Activated T-cell treated with anti-CD3 and anti-CD28 coated beads, Interleukin-2, amount 50 U/mL, for 48 hours (primary cell): ENCODE measurements at regions not wholly inside any gene's neighbourhood (a gene's known extent, or its start where the extent isn't known, plus 50 kb on each side); places are given as distances from the start of the nearest gene placed in this dataset.
"Not testable (repeated sequence)": the region's sequence is repeated elsewhere in the genome, so short reads cannot be mapped to it uniquely, and the experiment has no call there.

Source experiments
- DNase-seq, 2 experiments: peaks; one replicate each; pipeline ENCODE4 v3.0.0-alpha.2; 2020

DNA sequence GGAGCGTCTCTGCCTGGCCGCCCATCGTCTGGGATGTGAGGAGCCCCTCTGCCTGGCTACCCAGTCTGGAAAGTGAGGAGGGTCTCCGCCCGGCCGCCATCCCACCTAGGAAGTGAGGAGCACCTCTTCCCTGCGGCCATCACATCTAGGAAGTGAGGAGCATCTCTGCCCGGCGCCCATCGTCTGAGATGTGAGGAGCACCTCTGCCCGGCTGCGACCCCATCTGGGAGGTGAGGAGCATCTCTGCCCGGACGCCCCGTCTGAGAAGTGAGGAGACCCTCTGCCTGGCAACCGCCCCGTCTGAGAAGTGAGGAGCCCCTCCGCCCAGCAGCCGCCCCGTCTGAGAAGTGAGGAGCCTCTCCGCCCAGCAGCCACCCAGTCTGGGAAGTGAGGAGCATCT is 84.5 kb downstream of the IDS start:
- DNase-seq, result not testable (repeated sequence)

DNA sequence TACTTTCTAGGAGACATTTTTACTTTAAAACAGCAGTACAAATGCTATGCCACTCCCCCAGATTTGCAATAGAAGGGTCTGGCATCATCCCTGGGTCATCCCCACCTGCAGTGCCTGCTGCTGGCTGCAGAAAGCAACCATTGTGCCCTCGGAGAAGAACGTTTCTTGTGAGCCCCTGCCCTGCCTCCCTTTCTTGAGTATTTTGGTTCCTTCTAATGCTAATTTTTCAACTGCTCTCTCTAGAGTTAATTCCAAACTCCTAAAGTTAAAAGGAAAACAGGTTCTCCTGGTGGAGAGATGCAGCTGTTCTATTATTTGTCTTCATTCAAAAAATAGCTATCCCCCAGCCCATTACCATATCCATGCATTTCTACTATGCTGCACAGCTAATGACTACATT is 107.1 kb downstream of the IDS start:
- DNase-seq, result no peak

DNA sequence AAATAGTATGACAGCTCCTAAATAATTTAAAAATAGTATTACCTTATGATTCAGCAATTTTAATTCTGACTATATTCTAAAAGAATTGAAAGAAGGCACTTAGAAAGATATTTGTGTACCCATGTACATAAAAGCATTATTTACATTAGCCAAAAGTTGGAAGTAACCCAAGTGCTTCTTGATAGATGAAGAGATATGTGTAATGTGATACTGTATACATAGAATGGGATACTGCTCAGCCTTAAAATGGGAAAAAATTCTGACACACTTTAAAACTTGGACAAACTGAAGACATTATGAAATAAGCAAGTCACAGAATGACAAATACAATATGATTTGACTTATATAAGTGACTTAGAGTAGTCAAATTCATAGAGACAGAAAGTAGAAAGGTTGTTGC is 112.2 kb downstream of the IDS start:
- no peak for DNase-seq

DNA sequence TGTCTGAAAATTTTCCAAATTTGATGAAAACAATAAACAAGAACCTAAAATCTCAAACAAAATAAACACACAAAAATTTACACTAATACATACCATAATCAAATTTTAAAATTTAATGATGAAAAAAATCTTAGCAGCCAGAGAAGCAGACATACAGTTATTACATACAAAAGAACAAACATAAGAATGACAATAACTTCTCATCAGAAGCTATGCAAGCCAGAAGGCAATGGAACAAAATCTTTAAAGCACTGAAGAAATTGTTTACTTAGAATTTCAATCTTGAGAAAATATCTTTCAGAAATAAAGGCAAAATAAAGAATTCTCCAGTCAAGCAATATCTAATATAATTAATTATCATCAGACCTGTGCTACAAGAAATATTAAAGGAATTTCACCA is 121.3 kb downstream of the IDS start:
- DNase-seq, result no peak

DNA sequence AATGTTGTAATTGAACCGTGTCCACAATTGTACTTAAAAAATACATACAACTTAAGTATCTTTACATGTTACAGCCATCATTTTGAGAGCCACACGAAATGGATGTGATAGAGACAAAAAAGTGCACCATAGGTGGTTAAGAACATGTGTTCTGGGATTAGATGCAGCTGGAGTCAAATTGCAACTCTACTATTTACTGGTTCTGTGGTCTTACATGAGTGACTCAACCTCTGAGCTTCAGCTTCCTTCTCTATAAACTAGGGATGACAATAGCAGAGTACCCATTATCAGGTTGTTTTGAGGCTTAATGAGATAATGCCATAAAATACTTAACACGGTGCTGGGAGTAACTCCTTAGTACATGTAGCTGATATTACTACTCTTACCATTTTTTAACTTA is 130.4 kb downstream of the IDS start:
- no peak for DNase-seq

DNA sequence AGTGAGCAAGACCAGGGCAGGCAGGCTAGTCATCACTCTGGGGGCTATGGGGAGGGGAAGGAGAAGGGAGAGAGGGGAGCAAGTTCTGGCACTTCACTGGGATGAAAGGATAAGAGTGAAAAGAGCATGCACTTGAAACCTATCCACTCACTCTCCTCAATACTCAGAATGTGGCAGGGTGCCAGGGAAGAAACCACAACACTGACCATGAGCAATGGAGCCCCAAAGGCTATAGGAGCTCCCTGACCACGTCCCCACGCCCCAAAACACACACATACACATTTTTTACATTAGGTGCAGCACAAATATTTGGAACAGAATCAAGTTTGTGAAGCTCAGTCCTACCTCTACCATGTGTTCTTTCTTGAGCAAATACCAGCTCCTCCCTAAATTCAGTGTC is 132.2 kb downstream of the IDS start:
- no peak for DNase-seq

DNA sequence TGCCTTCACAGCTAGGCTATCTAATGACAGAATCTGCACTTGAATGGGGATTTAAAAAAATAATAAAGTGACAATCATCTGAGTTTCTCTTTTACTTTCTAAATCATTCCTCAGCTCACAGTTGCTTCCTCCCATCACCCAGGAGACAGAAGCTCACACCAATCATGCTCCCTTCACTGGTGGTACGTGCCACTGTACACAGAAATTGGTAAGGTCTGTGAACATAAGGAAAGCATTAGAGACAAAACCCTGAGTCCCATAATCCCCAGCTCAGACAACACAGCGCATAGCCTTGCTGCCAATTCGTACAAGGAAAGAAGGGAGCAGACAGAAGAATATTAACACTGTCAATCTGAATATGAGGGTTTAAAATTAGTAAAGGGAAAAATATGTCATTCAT is 133.1 kb downstream of the IDS start:
- DNase-seq, result no peak

DNA sequence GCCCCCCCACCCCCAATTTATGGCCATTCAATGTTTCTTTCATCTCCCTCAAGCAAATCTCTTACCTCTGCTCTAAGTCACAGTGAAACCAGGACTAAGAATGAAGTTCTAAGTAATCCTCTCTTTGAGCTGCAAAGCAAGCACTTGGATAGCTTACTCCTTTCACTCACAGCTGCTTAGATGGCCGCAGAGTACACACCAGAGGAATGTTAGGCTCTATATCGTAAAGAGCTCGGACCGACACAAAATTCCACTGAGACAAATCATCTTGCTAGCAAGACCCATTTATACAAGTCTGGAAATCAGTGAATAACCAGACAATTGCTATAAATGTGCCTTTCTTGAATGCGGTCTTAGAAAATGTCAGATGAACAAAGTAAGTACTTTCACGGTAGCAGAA is 135.0 kb downstream of the IDS start:
- DNase-seq, result no peak

DNA sequence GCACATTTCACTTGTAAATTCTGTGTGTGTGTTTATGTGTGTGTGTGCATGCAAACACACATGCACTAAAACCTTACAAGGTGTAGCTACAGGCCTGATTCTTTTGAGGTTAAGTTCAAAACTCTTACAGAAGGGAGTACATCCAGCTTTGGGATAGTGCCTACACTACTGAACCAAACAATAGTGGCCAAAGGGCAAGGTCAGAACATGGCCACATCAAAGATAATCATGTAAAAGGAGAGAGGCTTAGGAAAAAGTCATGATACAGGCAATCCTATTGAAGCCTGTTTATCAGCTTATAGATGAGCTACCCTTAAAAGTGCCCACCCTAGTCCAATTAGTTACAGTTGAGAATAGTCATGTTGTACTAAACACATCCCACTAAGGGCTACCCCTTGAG is 139.6 kb downstream of the IDS start:
- no peak for DNase-seq

DNA sequence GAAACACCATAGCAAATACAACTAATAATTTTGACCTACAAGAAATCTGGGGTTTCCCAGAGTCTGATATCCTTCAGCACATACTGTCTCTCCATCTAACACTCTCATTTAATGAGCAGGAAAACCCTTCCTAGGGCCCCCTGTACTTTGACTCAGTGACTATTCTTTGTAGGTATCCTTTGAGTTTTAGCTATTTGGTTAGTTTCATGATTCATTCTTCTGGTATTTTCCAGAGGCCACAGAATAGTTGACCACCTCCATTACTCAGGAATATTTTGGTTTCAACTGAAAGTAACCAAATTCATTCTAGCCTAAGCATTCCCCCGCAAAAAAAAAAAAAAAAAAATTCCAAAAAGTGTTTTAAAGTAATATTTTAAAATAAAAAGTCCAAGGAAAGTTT is 140.0 kb downstream of the IDS start:
- DNase-seq, result no peak

DNA sequence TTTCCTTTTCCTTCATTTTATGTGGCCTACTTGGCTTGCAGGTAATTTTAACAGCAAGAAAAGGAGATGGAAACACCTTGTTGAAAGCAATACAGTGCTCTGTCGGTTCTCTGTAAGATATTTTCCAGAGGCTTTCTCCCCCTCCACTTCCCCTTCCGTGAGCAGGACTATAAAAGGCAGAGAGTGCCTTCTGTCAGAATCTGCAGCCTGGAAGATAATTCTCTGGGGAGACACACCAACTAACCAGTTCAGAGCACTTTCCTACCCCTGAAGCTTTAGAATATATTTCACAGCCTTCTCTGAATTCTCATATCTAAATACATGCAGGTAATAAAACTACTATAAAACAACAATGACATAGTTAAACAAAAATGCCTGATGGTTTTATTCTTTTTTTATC is 141.1 kb downstream of the IDS start:
- no peak for DNase-seq

DNA sequence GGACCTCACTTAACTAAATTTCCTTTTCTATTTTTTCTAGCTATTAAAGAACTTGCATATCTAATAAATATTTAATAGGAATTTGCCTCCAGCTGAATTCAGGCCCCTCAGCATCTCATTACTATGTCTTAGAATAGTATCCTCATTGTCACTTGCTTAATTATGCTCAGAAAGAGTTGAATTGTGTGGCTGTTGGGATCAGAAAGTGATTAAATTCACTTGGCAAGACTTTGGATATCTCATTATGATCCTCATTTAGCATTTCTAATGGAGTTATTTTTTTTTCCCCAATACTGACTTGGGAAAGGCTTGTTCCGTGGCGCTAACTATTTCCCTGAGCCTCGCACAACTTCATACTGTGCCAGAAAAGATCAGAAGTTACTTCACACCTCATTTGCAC is 158.8 kb downstream of the IDS start:
- DNase-seq, result no peak

DNA sequence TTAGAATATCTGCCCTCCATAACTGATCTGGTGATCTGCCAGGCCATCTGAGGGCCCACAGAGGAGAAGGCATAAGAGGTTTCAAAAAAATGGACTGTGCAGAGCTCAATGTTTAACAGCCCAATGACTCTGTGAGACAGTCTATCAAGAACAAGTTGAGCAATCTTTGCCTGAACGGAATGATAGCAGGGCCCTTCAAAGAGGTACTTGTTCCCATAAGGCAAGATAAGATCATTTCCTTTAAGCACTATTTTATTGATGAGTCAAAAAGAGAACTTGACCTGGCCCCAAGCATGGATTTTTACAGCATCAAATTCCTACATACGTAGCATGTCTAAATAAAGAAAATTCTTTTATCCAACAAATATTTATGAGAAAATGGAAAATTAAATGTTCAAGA is 182.8 kb downstream of the IDS start:
- no peak for DNase-seq

DNA sequence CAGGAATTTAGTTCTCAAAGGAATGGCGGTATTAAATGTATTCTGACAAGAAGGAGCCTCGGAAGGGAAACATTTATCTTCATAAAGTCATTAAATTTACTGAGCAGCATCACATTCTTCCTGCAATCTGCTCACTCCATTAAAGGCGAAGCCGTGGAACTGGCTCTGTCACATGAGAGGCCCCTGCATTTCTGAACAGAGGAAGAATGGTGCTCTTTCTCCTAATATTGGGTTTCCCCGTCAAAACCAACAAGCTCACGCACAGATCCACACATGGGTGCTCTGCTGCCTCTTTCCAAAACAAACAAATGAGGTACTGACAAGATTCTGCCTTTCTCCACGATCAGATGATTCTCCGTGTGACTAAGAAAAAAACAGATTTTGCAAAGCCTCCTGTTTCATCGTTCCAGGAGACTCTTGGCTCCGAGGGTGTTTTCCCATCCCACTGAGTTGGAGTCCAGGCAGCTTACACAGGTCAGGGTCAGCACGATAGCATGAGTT is 191.2 kb downstream of the IDS start:
- DNase-seq, result no peak

DNA sequence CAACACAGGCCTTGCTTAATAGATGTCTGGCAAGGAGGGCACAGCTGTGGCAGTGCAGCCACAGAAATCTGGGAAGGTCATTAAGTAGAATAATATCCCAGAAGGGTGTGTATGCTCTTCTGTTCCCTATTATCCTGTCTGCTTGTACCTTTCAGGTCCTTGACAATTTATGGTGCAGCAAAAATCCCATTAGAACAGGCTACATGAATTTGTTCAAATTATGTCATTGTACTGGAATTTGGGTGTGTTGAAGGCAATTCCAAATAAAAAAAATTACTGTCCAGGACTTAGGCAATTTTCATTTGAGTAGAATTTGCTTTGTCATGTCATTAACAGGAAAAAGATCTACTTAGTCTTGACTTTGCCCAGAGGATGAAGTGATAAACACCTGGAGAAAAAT is 192.1 kb downstream of the IDS start:
- DNase-seq, result no peak

DNA sequence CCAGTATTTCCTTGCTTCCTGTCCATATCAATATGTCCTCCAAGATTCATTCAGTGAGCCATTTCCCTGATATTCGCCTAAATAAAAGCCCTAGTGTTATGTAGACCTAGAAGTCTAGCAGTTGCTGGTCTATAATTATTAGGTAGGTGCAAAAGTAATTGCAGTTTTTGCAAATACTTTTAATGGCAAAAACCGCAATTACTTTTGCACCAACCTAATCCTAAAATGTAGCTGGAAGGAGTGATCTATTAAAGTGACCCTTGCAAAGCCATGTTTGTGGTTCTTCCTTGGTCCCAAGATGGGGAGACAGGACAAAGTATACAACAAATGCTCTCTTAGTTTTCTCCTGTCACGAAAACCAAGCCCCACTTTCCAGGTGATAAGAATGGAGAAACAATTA is 193.0 kb downstream of the IDS start:
- no peak for DNase-seq

DNA sequence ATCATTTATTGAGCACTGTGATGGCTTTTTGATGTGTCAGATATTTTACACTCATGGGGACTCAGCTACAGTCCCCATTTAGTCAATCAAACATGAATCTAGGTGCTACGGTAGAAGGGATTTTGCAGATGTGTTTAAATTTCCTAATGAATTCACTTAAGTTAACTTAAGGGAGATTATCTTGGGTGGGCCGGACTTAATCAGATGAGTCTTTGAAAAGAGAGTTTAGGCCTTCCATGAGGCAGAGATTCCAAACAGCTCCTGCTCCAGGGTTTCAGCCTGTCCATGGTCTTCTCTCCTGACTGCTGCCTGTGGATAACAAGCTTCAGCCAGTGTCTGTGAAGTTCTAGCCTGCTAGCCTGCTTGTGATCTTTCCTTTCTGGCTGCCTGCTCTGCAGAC is 202.4 kb downstream of the IDS start:
- no peak for DNase-seq

DNA sequence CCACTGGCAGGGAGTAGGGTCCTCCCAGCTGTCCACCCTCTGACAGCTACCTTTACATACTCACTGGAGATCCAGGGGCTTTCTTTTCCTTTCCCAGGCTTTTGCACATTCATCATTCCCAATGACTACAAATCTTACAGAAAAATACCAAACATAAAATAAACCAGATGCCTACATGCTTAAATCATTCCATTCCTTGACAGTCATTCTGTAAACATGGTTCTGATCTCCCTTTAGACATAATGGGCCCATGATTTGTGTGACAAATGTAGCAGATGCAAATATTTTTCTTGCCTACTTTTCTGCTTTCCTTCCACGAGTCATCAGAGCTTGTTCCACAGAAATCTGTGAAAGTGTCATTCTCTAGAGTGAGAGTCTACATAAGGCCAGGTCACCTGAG is 207.0 kb downstream of the IDS start:
- DNase-seq, result no peak

DNA sequence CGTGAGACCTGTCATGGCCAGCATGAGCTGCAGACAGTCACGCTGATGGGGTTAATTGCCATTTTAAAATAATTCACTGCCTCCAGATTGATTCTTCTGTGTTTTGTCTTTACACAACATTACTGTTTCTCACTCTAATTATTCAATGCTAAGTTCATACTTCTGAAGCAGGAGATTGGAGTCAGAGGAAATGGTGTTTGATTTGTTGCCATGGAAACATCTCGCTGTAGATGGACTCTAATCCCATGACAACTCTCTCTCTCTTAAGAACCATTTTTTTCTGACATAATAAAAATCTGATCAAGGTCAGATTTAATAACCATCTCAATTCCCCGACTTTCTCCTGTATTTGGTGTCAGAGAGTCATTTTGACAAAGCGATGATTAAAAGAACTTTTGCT is 209.0 kb downstream of the IDS start:
- no peak for DNase-seq

DNA sequence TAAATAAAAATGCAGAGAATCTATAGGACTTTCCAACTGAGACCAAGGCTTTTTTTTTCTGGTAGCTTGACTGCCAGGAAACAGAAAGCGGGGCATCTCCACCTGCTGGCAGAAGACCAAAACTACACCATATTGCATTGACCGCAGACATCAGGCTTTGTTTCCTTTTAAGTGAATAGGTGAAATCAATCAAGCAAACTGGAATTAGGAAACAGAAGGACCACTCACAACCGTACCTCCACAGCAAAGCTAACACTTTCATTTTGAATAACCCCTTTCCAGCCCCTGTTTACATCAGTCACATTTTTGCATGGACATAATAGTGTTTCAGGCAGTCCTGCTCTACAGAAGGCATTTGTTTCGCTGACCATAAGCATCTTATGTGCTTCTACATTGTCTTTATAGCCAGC is 218.2 kb downstream of the IDS start:
- peak; percentile 59 to 69 for DNase-seq

DNA sequence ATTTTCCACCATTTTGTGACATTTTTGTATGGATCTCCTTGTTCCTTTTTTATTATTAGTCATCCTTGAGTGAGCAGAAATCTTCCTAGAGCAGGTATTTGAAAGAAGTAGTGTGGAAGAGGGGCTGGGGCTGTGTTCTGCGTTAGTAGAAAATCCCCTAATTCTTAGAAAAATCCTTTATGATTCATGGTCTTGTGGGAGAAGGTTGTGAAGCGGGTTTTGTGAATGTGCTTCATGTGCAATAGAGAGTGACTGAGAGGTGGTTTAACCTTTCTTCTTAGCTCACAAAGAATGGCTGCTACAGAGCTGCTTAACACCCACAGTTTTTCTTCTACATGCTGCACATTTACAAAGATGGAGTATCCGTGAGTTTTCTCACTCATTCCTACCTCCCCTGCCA is 220.5 kb downstream of the IDS start:
- DNase-seq, result no peak

DNA sequence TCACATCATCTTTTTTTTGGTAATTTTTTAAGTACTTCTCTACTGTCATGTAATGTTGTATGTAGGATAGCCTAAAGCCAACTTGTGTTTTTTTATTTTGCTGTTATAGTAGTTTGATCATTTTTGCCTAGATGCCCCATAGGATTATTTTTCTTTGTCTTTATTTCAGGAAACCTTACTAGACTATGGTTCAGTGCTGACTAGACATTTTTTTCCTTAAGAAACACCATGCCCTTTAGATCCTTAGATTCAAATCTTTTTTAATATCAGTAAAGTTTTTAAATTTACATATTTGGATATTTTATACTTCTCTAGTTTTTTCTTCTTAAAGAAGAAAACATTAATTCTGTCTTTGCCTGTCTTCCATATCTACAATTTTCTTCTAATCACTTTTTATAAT is 221.3 kb downstream of the IDS start:
- DNase-seq, result no peak

DNA sequence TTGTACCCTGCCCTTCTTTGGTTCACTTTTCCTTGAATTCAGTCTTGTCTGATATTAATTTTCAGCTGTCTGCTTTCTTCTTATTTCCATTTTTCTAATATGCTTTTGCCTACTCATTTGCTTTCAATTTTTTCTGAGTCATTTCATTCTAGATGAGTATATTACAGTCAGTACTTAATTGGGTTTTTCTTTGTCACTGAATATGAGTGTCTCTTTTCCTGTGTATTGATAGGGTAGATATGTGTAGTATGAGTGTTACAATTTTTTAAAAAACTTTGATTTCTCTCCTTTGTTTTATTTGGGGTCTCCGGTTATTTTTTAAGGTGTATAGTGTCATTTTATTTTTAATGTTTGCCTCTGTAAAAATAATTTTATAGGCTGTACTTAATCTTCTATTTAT is 222.2 kb downstream of the IDS start:
- DNase-seq, result no peak

DNA sequence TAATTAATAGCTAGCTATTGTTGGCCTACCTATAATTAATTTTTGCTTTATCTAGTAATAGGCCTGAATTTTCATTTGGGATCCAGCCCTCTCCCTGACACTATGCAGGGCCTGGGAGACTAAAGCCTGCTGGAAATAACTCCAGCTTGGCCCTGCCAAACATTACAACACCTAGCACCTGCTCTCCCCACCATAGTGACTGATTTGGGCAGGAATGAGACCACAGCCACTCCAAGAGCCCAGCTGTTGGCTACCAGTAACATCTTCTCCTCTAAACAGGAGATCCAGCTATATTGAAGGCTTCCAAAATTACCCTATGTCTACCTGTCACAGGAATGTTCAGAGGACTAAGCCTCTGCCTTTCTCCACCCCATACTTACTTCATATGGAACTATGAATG is 225.1 kb downstream of the IDS start:
- no peak for DNase-seq

DNA sequence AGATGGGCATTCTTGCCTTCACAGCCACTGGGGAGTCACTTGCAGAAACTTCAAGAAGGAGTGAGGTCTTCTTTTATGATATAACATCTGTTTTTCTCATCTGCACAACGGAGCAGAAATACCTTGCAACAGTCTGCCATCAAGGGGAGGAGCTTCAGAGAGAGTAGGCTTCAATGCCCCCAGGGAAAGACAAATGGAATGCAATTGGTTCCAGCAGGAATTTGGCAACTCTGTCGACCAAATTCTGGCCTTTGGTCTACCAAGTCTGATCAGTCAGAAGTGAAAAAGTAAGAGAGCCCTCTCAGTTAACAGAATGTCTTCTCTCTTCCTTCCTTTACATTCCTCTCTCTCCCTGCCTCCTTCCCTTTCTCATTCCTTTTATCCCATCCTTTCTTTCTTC is 229.3 kb downstream of the IDS start:
- DNase-seq, result no peak

DNA sequence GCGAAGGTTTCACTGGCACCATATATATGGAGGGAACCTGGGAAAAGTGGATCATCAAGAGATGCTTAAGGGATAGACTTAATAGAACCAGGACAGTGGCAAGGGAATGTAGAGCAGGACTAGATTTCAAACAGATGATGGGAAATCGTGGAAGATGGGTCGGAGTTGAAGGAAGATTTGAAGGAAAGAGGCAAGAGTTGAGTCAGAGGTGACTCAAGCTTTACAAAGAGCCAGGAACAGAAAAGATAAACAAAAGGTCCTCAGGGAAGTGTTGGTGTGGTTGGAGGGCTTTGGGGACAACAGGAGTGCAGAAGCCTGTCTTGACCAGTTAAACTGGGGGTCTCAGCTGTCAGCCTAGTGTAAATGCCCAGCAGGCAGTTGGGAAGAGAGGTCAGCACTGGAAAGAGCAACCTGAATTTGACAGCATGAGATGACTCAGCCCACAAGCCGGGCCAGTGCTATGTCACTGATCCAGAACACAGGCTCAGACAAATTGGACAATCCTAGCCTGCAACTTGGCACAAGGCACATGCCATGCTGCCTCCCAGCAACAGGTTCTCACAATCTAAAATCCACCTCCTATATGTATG is 230.5 kb downstream of the IDS start:
- DNase-seq, result no peak
